PC-3 (cell line): ENCODE measurements at regions not wholly inside any gene's neighbourhood (a gene's known extent, or its start where the extent isn't known, plus 50 kb on each side); places are given as distances from the start of the nearest gene placed in this dataset.

Source experiments
- ATAC-seq: fragments of 200-7000 bp; cut with Tn5 transposase; 2 replicates; pipeline ENCODE4 v1.9.1; 2020; ENCODE audit warnings: mild to moderate bottlenecking, moderate library complexity
- BruUV-seq: library from RNA; stranded (reverse); fragments of 400-500 nt; replicated peaks from 2 replicates; lab custom pipeline; 2021; lab: Mats Ljungman, UMichigan
- CTCF ChIA-PET: fragments of 300-600 bp; sonication (Branson Sonifier 250); formaldehyde crosslinking; loops from one replicate; lab custom pipeline; 2022; ENCODE audit warnings: antibody characterized with exemption; lab: Charles Lee
- POLR2A ChIA-PET: fragments of 300-600 bp; sonication (Branson Sonifier 250); formaldehyde crosslinking; loops from one replicate; lab custom pipeline; 2022; ENCODE audit warnings: antibody characterized with exemption; ENCODE audit not compliant: unreplicated experiment; lab: Charles Lee
- DNase-seq: peaks from one replicate; pipeline ENCODE4 v3.0.0-alpha.2; 2015
- H2AFZ ChIP-seq: fragments of 300-600 bp; sonication (generic); 2 replicates; pipeline ENCODE4 v1.6.0; 2016; ENCODE audit warnings: antibody characterized with exemption, low read length
- H3F3A ChIP-seq: fragments of 300-600 bp; sonication (generic); one replicate; pipeline ENCODE4 v1.6.0; 2017; ENCODE audit warnings: antibody characterized with exemption, low read length, control low read depth, mild to moderate bottlenecking; ENCODE audit not compliant: unreplicated experiment
- H3K27ac ChIP-seq: fragments of 300-600 bp; sonication (generic); 2 replicates; pipeline ENCODE4 v1.5.1; 2016; ENCODE audit warnings: mild to moderate bottlenecking, low read length
- H3K27me3 ChIP-seq: fragments of 300-600 bp; sonication (generic); 2 replicates; pipeline ENCODE4 v1.6.1; 2016; ENCODE audit warnings: low read length, mixed read lengths
- H3K36me3 ChIP-seq: fragments of 300-600 bp; sonication (generic); 2 replicates; pipeline ENCODE4 v1.6.1; 2016; ENCODE audit warnings: low read depth, mixed run types, low read length, mixed read lengths
- H3K4me1 ChIP-seq: fragments of 300-600 bp; sonication (generic); 2 replicates; pipeline ENCODE4 v1.5.1; 2016; ENCODE audit warnings: low read length; ENCODE audit not compliant: insufficient read depth
- H3K4me2 ChIP-seq: fragments of 300-600 bp; sonication (generic); 2 replicates; pipeline ENCODE4 v1.6.0; 2016; ENCODE audit warnings: low read length
- H3K4me3 ChIP-seq: fragments of 300-600 bp; sonication (generic); 2 replicates; pipeline ENCODE4 v1.5.1; 2016; ENCODE audit warnings: mild to moderate bottlenecking, low read length, mixed read lengths
- H3K79me2 ChIP-seq: fragments of 300-600 bp; sonication (generic); 2 replicates; pipeline ENCODE4 v1.6.1; 2017; ENCODE audit warnings: low read length, mixed read lengths
- H3K9ac ChIP-seq: fragments of 300-600 bp; sonication (generic); 2 replicates; pipeline ENCODE4 v1.6.0; 2016; ENCODE audit warnings: mild to moderate bottlenecking, low read length
- H3K9me2 ChIP-seq: fragments of 300-600 bp; sonication (generic); replicated peaks from 2 replicates; pipeline ENCODE4 v1.6.1; 2016; ENCODE audit warnings: mixed run types, low read length, mixed read lengths
- H3K9me3 ChIP-seq: fragments of 300-600 bp; sonication (generic); 2 replicates; pipeline ENCODE4 v1.6.1; 2016; ENCODE audit warnings: low read length, mixed read lengths
- H4K20me1 ChIP-seq: fragments of 300-600 bp; sonication (generic); 2 replicates; pipeline ENCODE4 v1.6.1; 2016; ENCODE audit warnings: low read length, mixed read lengths
- EZH2 ChIP-seq: fragments of 300-600 bp; sonication (generic); IDR thresholded peaks from one replicate; pipeline ENCODE4 v1.6.1; 2017; ENCODE audit warnings: antibody characterized with exemption, mild to moderate bottlenecking, low read length; ENCODE audit not compliant: unreplicated experiment
- EZH2phosphoT487 ChIP-seq: fragments of 300-600 bp; sonication (generic); IDR thresholded peaks from 2 replicates; pipeline ENCODE4 v1.6.1; 2018; ENCODE audit warnings: mild to moderate bottlenecking, antibody characterized with exemption, low read length, borderline replicate concordance
- intact Hi-C: fragments of 100-400 bp; cut with micrococcal nuclease; formaldehyde crosslinking; loops from 2 replicates; pipeline ENCODE4 v1.9.0; 2023
- TF ChIP-seq, protein P1 (sequence below): fragments of 300-600 bp; sonication (generic); conservative IDR thresholded peaks from 2 replicates; pipeline ENCODE4 v1.5.1; 2017; ENCODE audit warnings: antibody characterized with exemption, low read depth, mild to moderate bottlenecking, low read length

DNA sequence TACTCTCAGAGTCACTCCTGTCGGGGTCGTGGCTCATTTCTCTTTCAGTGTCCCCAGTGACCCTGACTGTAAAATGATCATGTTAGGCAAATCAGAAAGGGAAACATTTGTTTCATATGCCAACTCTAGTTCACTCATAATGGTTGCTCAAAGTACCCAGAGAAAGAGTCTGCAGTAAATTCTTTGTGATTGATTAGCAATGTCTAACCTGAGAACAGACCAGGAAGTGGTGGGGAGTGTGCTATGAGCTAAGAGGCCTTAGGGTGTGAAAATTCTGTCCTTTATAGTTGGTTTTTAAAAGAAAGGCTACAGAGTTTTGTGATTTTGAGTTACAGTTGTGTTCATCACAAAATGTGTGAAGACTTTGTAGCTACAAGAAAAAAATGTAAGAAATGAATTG lies 108.9 kb downstream of the EDEM1 start:
- DNase-seq (no peak), ATAC-seq (no peak)
- H2AFZ ChIP-seq, result no peak overlapping the region
- no peak overlapping the region for H3K9ac ChIP-seq
- H3K4me3 ChIP-seq, result no peak overlapping the region
- H4K20me1 ChIP-seq, result no peaks in the 10 kb centered on the region
- no TSS peak for BruUV-seq
- POLR2A ChIA-PET, result no interaction called here
- H3K4me1 ChIP-seq, result 0 out of 2 replicates have a peak, but pooled peaks cover under 1% of the 10 kb centered on the region
- H3K79me2 ChIP-seq, result no peaks in the 10 kb centered on the region
- CTCF ChIA-PET, result no interaction called here
- no peaks in the 10 kb centered on the region for H3K9me3 ChIP-seq
- no peaks in the 10 kb centered on the region for H3F3A ChIP-seq
- TF ChIP-seq, protein P1, sequence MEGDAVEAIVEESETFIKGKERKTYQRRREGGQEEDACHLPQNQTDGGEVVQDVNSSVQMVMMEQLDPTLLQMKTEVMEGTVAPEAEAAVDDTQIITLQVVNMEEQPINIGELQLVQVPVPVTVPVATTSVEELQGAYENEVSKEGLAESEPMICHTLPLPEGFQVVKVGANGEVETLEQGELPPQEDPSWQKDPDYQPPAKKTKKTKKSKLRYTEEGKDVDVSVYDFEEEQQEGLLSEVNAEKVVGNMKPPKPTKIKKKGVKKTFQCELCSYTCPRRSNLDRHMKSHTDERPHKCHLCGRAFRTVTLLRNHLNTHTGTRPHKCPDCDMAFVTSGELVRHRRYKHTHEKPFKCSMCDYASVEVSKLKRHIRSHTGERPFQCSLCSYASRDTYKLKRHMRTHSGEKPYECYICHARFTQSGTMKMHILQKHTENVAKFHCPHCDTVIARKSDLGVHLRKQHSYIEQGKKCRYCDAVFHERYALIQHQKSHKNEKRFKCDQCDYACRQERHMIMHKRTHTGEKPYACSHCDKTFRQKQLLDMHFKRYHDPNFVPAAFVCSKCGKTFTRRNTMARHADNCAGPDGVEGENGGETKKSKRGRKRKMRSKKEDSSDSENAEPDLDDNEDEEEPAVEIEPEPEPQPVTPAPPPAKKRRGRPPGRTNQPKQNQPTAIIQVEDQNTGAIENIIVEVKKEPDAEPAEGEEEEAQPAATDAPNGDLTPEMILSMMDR, result no peak
- TF ChIP-seq EZH2phosphoT487 (no peak), EZH2 (no peak)
- H3K36me3 ChIP-seq, result no peaks in the 10 kb centered on the region
- 0 out of 2 replicates have a peak, but pooled peaks cover 3% of the 10 kb centered on the region for H3K9me2 ChIP-seq
- intact Hi-C loops, result no loop called here
- H3K27ac ChIP-seq, result no peak overlapping the region
- H3K4me2 ChIP-seq, result no peak overlapping the region
- peaks cover 8% of the 10 kb centered on the region; the same call in 1 of the 2 replicates for H3K27me3 ChIP-seq

DNA sequence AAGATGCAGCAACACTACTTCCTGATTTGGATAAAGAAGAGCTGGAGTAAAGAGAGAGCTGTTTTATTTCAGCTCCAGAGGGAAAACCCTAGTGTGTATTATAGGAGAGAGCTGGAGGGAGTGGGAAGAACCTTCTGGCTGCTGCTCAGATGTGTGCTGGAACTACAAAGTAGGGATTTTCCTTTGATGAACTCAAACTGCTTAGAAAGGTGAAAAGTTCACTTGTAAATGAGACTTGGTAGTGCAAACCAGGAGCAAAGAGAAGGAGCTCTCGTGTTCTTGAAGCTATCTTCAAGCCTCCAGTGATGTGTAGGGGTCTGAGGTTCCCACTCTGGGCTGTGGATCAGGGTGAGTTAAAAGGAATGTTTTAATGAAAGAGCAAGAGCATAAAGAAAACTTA lies 110.4 kb downstream of the EDEM1 start:
- no peaks in the 10 kb centered on the region for H3K9me2 ChIP-seq
- DNase-seq (no peak), ATAC-seq (no peak)
- H3K79me2 ChIP-seq, result no peaks in the 10 kb centered on the region
- H2AFZ ChIP-seq, result no peak overlapping the region
- H3K27ac ChIP-seq, result no peak overlapping the region
- H3K4me2 ChIP-seq, result no peak overlapping the region
- intact Hi-C loops, result no loop called here
- no peaks in the 10 kb centered on the region for H4K20me1 ChIP-seq
- no peaks in the 10 kb centered on the region for H3K9me3 ChIP-seq
- H3K9ac ChIP-seq, result no peak overlapping the region
- no TSS peak for BruUV-seq
- no peak overlapping the region for H3K4me3 ChIP-seq
- 0 out of 2 replicates have a peak, but pooled peaks cover 12% of the 10 kb centered on the region for H3K4me1 ChIP-seq
- CTCF ChIA-PET, result no interaction called here
- H3K36me3 ChIP-seq, result no peaks in the 10 kb centered on the region
- H3F3A ChIP-seq, result no peaks in the 10 kb centered on the region
- H3K27me3 ChIP-seq, result peaks cover 8% of the 10 kb centered on the region; the same call in 1 of the 2 replicates
- POLR2A ChIA-PET, result interaction anchor here (0.5 kb wide), 1 partner anchor 22 kb away, joined by 7 read pairs; no protein-coding TSS in a partner anchor
- no peak for TF ChIP-seq EZH2phosphoT487
- TF ChIP-seq, protein P1, result no peak
- TF ChIP-seq EZH2, result no peak

DNA sequence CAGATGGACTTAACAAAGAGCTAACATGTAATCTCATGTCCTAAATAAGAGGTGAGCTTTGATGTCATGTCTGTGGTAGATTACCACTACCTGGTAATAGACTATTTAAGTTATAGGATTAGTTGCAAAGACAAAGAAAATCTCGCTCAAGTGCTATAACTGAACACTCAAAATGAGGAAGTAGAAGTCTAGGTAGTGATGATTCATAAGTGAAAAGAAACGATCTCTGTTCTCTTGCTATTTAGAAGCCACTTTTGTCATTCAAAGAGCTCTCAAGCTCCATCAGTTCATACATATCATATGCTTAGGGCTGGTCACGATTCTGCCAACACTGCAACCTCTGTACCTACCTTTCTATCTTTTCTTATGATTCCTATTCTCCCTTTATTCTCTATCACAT lies 110.9 kb downstream of the EDEM1 start:
- Histone ChIP-seq H3K36me3 (no peaks in the 10 kb centered on the region), H3K27me3 (peaks cover 8% of the 10 kb centered on the region; the same call in 1 of the 2 replicates), H3K27ac (no peak overlapping the region), H3K4me1 (0 out of 2 replicates have a peak, but pooled peaks cover 12% of the 10 kb centered on the region), H2AFZ (no peak overlapping the region), H3F3A (no peaks in the 10 kb centered on the region), H3K9me3 (no peaks in the 10 kb centered on the region), H3K9me2 (no peaks in the 10 kb centered on the region), H3K4me2 (no peak overlapping the region), H4K20me1 (no peaks in the 10 kb centered on the region), H3K9ac (no peak overlapping the region), H3K4me3 (no peak overlapping the region), H3K79me2 (no peaks in the 10 kb centered on the region)
- BruUV-seq, result no TSS peak
- ATAC-seq (no peak), DNase-seq (peak; percentile 20)
- intact Hi-C loops, result no loop called here
- TF ChIP-seq EZH2phosphoT487 (no peak), EZH2 (no peak)
- TF ChIP-seq, protein P1, result no peak
- POLR2A ChIA-PET, result no interaction called here
- CTCF ChIA-PET, result no interaction called here
